HepG2 (cell line): ENCODE measurements at regions not wholly inside any gene's neighbourhood (a gene's known extent, or its start where the extent isn't known, plus 50 kb on each side); places are given as distances from the start of the nearest gene placed in this dataset.

Experiments
- CEBPG ChIP-seq: IDR thresholded peaks from 2 replicates; pipeline ENCODE4 v1.6.1; 2016
- EHMT2 ChIP-seq: fragments of 200-600 bp; sonication (generic); IDR thresholded peaks from 2 replicates; pipeline ENCODE4 v1.7.0; 2017; ENCODE audit warnings: antibody characterized with exemption, low read depth, low read length, borderline replicate concordance
- GFI1 ChIP-seq: sonication (generic); formaldehyde crosslinking; IDR thresholded peaks from 2 replicates; pipeline ENCODE4 v1.5.0; 2020; ENCODE audit warnings: missing genetic modification reagents, mild to moderate bottlenecking, borderline replicate concordance
- HHEX ChIP-seq: IDR thresholded peaks from 2 replicates; pipeline ENCODE4 v1.6.1; 2016; ENCODE audit warnings: control low read depth
- KAT7 ChIP-seq: IDR thresholded peaks from 2 replicates; pipeline ENCODE4 v1.6.1; 2018; ENCODE audit warnings: borderline replicate concordance, missing compliant biosample characterization
- KDM3A ChIP-seq: IDR thresholded peaks from 2 replicates; pipeline ENCODE4 v1.6.1; 2018; ENCODE audit warnings: low read depth, missing compliant biosample characterization
- KMT2B ChIP-seq: IDR thresholded peaks from 2 replicates; pipeline ENCODE4 v1.6.1; 2016; ENCODE audit warnings: missing genetic modification reagents, missing compliant biosample characterization
- MAF1 ChIP-seq: sonication (generic); formaldehyde crosslinking; IDR thresholded peaks from 2 replicates; pipeline ENCODE4 v1.5.0; 2020; ENCODE audit warnings: missing genetic modification reagents, borderline replicate concordance
- MTF2 ChIP-seq: sonication (generic); formaldehyde crosslinking; IDR thresholded peaks from 2 replicates; pipeline ENCODE4 v1.5.0; 2020; ENCODE audit warnings: missing genetic modification reagents, borderline replicate concordance
- NFYB ChIP-seq: sonication (generic); formaldehyde crosslinking; IDR thresholded peaks from 2 replicates; pipeline ENCODE4 v1.4.0; 2020; ENCODE audit warnings: missing genetic modification reagents
- RFX5 ChIP-seq: IDR thresholded peaks from 2 replicates; pipeline ENCODE4 v1.6.1; 2011; ENCODE audit warnings: low read depth, low read length, improper control_type of control experiment
- SAFB2 ChIP-seq: sonication (generic); formaldehyde crosslinking; IDR thresholded peaks from 2 replicates; pipeline ENCODE4 v1.5.1; 2020; ENCODE audit warnings: missing genetic modification reagents, low read depth, mild to moderate bottlenecking, borderline replicate concordance
- SATB2 ChIP-seq: sonication (generic); formaldehyde crosslinking; IDR thresholded peaks from 2 replicates; pipeline ENCODE4 v1.5.0; 2020; ENCODE audit warnings: missing genetic modification reagents
- SIX4 ChIP-seq: sonication (generic); formaldehyde crosslinking; IDR thresholded peaks from 2 replicates; pipeline ENCODE4 v1.4.0; 2020; ENCODE audit warnings: missing genetic modification reagents
- SMAD1 ChIP-seq: sonication (generic); formaldehyde crosslinking; IDR thresholded peaks from 2 replicates; pipeline ENCODE4 v1.4.0; 2020; ENCODE audit warnings: missing genetic modification reagents, low read depth, mild to moderate bottlenecking, borderline replicate concordance
- SMARCE1 ChIP-seq: fragments of 450-650 bp; IDR thresholded peaks from 2 replicates; pipeline ENCODE4 v1.6.1; 2017; ENCODE audit warnings: borderline replicate concordance
- SMC3 ChIP-seq: IDR thresholded peaks from 2 replicates; pipeline ENCODE4 v1.6.1; 2011; ENCODE audit warnings: low read length, improper control_type of control experiment
- TAF1 ChIP-seq: sonication (generic); formaldehyde crosslinking; IDR thresholded peaks from 2 replicates; pipeline ENCODE4 v1.4.0; 2020; ENCODE audit warnings: missing genetic modification reagents
- TBX3 ChIP-seq: fragments of 450-650 bp; IDR thresholded peaks from 2 replicates; pipeline ENCODE4 v1.6.1; 2017; ENCODE audit warnings: antibody characterized with exemption, mild to moderate bottlenecking, inconsistent platforms, borderline replicate concordance
- XBP1 ChIP-seq: sonication (generic); formaldehyde crosslinking; IDR thresholded peaks from 2 replicates; pipeline ENCODE4 v1.5.0; 2020; ENCODE audit warnings: missing genetic modification reagents
- YY1 ChIP-seq: IDR thresholded peaks from 2 replicates; pipeline ENCODE4 v1.6.1; 2011; ENCODE audit warnings: low read length, low read depth, moderate library complexity, mild to moderate bottlenecking; ENCODE audit not compliant: insufficient read depth, insufficient replicate concordance
- ZFP1 ChIP-seq: IDR thresholded peaks from 2 replicates; pipeline ENCODE4 v1.6.1; 2016
- ZNF180 ChIP-seq: sonication (generic); formaldehyde crosslinking; IDR thresholded peaks from 2 replicates; pipeline ENCODE4 v1.4.0; 2020; ENCODE audit warnings: low read depth, missing genetic modification reagents, borderline replicate concordance
- ZNF235 ChIP-seq: sonication (generic); formaldehyde crosslinking; IDR thresholded peaks from 2 replicates; pipeline ENCODE4 v1.8.1; 2023; ENCODE audit warnings: mild to moderate bottlenecking, missing genetic modification reagents, borderline replicate concordance
- ZNF430 ChIP-seq: sonication (generic); formaldehyde crosslinking; IDR thresholded peaks from 2 replicates; pipeline ENCODE4 v1.9.0; 2021; ENCODE audit warnings: mild to moderate bottlenecking, missing genetic modification reagents
- ZNF441 ChIP-seq: sonication (generic); formaldehyde crosslinking; IDR thresholded peaks from 2 replicates; pipeline ENCODE4 v1.7.0; 2021; ENCODE audit warnings: missing genetic modification reagents, borderline replicate concordance
- ZSCAN9 ChIP-seq: IDR thresholded peaks from 2 replicates; pipeline ENCODE4 v1.6.1; 2016; ENCODE audit warnings: borderline replicate concordance
- TF ChIP-seq, protein P1 (sequence below), 2 experiments: sonication (generic) in 1 of 2; formaldehyde crosslinking in 1 of 2; IDR thresholded peaks; 2 replicates each; pipeline versions ENCODE4 v1.5.1 to v1.6.1; 2011 to 2020; ENCODE audit warnings: borderline replicate concordance in 1 of 2, low read depth in 1 of 2, low read length in 1 of 2, mild to moderate bottlenecking in 1 of 2, missing genetic modification reagents in 1 of 2, moderate library complexity in 1 of 2
- TF ChIP-seq, protein P2 (sequence below): sonication (generic); formaldehyde crosslinking; IDR thresholded peaks from 2 replicates; pipeline ENCODE4 v1.4.0; 2020; ENCODE audit warnings: missing genetic modification reagents, borderline replicate concordance
- TF ChIP-seq, protein P3 (sequence below): sonication (generic); formaldehyde crosslinking; IDR thresholded peaks from 2 replicates; pipeline ENCODE4 v1.4.0; 2020; ENCODE audit warnings: missing genetic modification reagents

DNA sequence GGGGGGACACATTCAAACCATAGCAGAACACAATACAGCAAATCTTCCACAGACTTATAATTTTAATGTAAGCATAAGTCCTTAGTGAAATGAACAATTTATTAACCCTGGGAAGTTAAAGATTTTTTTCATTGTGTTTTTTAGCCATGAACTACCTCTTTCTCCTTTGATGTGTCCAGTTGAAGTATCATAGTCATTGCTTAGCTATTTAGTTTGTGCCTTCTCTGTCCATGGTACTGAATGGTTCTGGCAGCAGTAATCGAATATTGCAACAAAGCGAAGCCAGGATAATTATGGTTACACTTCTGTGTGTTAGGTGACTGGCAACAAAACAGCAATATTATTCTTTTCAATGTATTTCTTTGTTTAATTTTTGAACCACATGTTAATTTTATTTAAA is 403.0 kb upstream of the ONECUT1 start (continued):
- TF ChIP-seq, protein P1, sequence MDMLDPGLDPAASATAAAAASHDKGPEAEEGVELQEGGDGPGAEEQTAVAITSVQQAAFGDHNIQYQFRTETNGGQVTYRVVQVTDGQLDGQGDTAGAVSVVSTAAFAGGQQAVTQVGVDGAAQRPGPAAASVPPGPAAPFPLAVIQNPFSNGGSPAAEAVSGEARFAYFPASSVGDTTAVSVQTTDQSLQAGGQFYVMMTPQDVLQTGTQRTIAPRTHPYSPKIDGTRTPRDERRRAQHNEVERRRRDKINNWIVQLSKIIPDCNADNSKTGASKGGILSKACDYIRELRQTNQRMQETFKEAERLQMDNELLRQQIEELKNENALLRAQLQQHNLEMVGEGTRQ (IDR thresholded peaks at IDR 0.05; ENCODE audit: low read depth, low read length): no peak
- TF ChIP-seq, protein P1 (CRISPR knock-in tag; IDR thresholded peaks at IDR 0.05; ENCODE audit: borderline replicate concordance): no peak
- TF ChIP-seq KMT2B (CRISPR knock-in tag) (0 out of 2 replicates have a peak, but pooled peaks have one; percentile 26), TAF1 (no peak), SMAD1 (no peak), SMARCE1 (no peak), MTF2 (CRISPR knock-in tag) (no peak), SIX4 (CRISPR knock-in tag) (no peak), KAT7 (CRISPR knock-in tag) (no peak), YY1 (no peak), SMC3 (no peak), MAF1 (no peak), NFYB (CRISPR knock-in tag) (no peak), ZNF430 (CRISPR knock-in tag) (0 out of 2 replicates have a peak, but pooled peaks have one; percentile 29), KDM3A (CRISPR knock-in tag) (no peak), ZSCAN9 (CRISPR knock-in tag) (peak; percentile 93; the same call in 1 of the 2 replicates), HHEX (CRISPR knock-in tag) (no peak), CEBPG (CRISPR knock-in tag) (0 out of 2 replicates have a peak, but pooled peaks have one; percentile 26), SAFB2 (CRISPR knock-in tag) (no peak), GFI1 (CRISPR knock-in tag) (no peak), ZFP1 (CRISPR knock-in tag) (peak; percentile 45; the same call in 1 of the 2 replicates), ZNF441 (no peak), ZNF235 (no peak), XBP1 (CRISPR knock-in tag) (peak; percentile 50; the same call in 1 of the 2 replicates), EHMT2 (peak; percentile 88; the same call in 1 of the 2 replicates), ZNF180 (CRISPR knock-in tag) (no peak), TBX3 (no peak), RFX5 (no peak), SATB2 (CRISPR knock-in tag) (peak; percentile 65; the same call in 1 of the 2 replicates)
- TF ChIP-seq, protein P2, sequence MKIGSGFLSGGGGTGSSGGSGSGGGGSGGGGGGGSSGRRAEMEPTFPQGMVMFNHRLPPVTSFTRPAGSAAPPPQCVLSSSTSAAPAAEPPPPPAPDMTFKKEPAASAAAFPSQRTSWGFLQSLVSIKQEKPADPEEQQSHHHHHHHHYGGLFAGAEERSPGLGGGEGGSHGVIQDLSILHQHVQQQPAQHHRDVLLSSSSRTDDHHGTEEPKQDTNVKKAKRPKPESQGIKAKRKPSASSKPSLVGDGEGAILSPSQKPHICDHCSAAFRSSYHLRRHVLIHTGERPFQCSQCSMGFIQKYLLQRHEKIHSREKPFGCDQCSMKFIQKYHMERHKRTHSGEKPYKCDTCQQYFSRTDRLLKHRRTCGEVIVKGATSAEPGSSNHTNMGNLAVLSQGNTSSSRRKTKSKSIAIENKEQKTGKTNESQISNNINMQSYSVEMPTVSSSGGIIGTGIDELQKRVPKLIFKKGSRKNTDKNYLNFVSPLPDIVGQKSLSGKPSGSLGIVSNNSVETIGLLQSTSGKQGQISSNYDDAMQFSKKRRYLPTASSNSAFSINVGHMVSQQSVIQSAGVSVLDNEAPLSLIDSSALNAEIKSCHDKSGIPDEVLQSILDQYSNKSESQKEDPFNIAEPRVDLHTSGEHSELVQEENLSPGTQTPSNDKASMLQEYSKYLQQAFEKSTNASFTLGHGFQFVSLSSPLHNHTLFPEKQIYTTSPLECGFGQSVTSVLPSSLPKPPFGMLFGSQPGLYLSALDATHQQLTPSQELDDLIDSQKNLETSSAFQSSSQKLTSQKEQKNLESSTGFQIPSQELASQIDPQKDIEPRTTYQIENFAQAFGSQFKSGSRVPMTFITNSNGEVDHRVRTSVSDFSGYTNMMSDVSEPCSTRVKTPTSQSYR (CRISPR knock-in tag): peak; percentile 42
- TF ChIP-seq, protein P3, sequence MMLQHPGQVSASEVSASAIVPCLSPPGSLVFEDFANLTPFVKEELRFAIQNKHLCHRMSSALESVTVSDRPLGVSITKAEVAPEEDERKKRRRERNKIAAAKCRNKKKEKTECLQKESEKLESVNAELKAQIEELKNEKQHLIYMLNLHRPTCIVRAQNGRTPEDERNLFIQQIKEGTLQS (CRISPR knock-in tag): no peak
